ENCODE measurements at regions not wholly inside any gene's neighbourhood (a gene's known extent, or its start where the extent isn't known, plus 50 kb on each side); places are given as distances from the start of the nearest gene placed in this dataset.

DNA sequence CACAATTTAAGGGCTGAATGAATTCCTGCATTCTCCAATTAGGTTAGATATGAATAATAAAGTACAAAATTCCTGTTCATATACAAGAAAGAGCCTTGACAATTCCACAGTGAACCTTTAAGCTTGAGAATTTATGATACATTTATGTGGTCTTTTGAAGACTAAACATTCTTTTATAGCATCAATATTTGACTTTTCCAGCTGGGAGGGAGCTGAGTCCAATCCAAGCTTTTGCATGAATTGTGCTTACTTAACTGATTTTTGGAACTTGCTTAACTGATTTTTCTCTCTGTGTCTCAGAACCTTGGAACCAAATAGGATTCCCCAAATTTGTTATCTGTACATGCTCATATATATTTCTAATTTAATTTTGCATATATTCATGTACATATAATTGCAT is 388.0 kb downstream of the TRIB2 start:
- Histone ChIP-seq H3K79me2 (ENCODE audit: control insufficient read depth, insufficient read depth, low read length) (no peaks in the 10 kb centered on the region), H2AFZ (ENCODE audit: low read depth, low read length) (no peak overlapping the region), H3K4me2 (ENCODE audit: insufficient read depth, low read length) (no peak overlapping the region), H3K4me3 (no peak overlapping the region), H3K9me3 (replicated peaks; ENCODE audit: control insufficient read depth, insufficient read depth, low read depth, low read length) (peaks cover 2% of the 10 kb centered on the region; the same call in 1 of the 2 replicates), H3K4me1 (replicated peaks in 1 of 2; ENCODE audit: control insufficient read depth in 2 of 2, insufficient read depth in 2 of 2, low read length in 2 of 2) (no peaks in the 10 kb centered on the region), H3K9me1 (ENCODE audit: control insufficient read depth, insufficient read depth, low read length) (no peaks in the 10 kb centered on the region), H4K20me1 (replicated peaks; ENCODE audit: control insufficient read depth, insufficient read depth, low read length) (no peaks in the 10 kb centered on the region), H3K36me3 (ENCODE audit: control insufficient read depth, insufficient read depth, low read length) (no peaks in the 10 kb centered on the region), H3K9ac (ENCODE audit: insufficient read depth in 1 of 2, low read depth in 2 of 2, low read length in 2 of 2) (no peak overlapping the region), H3K27ac (ENCODE audit: extremely low read depth, low read depth, low read length) (no peak overlapping the region), H3K27me3 (ENCODE audit: control insufficient read depth in 2 of 2, insufficient read depth in 2 of 2, low read length in 2 of 2) (no peaks in the 10 kb centered on the region)
- in situ Hi-C loops (cut with MboI) (no loop called here), intact Hi-C loops (cut with micrococcal nuclease) (no loop called here)
- CTCF ChIA-PET (ENCODE audit: low intra/inter-chr PET ratio): no interaction called here
- DNase-seq (ENCODE audit: extremely low read depth in 1 of 4, low spot score in 3 of 4) (no peak), ATAC-seq (no peak), FAIRE-seq (no peak)
- POLR2A ChIA-PET: no interaction called here
- TF ChIP-seq ZFP30 (CRISPR knock-in tag; IDR thresholded peaks at IDR 0.05; ENCODE audit: borderline replicate concordance) (no peak), NBN (IDR thresholded peaks at IDR 0.05; ENCODE audit: low read depth) (no peak), MED1 (CRISPR knock-in tag; IDR thresholded peaks at IDR 0.05; ENCODE audit: borderline replicate concordance) (no peak), ZNF41 (CRISPR knock-in tag; conservative IDR thresholded peaks at IDR 0.05) (no peak)
- TF ChIP-seq, protein P1, sequence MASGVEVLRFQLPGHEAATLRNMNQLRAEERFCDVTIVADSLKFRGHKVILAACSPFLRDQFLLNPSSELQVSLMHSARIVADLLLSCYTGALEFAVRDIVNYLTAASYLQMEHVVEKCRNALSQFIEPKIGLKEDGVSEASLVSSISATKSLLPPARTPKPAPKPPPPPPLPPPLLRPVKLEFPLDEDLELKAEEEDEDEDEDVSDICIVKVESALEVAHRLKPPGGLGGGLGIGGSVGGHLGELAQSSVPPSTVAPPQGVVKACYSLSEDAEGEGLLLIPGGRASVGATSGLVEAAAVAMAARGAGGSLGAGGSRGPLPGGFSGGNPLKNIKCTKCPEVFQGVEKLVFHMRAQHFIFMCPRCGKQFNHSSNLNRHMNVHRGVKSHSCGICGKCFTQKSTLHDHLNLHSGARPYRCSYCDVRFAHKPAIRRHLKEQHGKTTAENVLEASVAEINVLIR (CRISPR knock-in tag; IDR thresholded peaks at IDR 0.05): no peak
- TF ChIP-seq, protein P2, sequence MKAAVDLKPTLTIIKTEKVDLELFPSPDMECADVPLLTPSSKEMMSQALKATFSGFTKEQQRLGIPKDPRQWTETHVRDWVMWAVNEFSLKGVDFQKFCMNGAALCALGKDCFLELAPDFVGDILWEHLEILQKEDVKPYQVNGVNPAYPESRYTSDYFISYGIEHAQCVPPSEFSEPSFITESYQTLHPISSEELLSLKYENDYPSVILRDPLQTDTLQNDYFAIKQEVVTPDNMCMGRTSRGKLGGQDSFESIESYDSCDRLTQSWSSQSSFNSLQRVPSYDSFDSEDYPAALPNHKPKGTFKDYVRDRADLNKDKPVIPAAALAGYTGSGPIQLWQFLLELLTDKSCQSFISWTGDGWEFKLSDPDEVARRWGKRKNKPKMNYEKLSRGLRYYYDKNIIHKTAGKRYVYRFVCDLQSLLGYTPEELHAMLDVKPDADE (conservative IDR thresholded peaks at IDR 0.05; ENCODE audit: control insufficient read depth, low read depth, low read length): no peak
- no TSS peak for BruUV-seq (replicated peaks)
